ENCODE measurements at regions not wholly inside any gene's neighbourhood (a gene's known extent, or its start where the extent isn't known, plus 50 kb on each side); places are given as distances from the start of the nearest gene placed in this dataset.

- TF ChIP-seq POLR2AphosphoS5 (IDR thresholded peaks at IDR 0.05; ENCODE audit: low read depth, low read length): no peak
- no peak for TF ChIP-seq EZH2 (IDR thresholded peaks at IDR 0.05)
- TF ChIP-seq ATF3 (IDR thresholded peaks at IDR 0.05): no peak
- no peak for TF ChIP-seq CTCF (IDR thresholded peaks at IDR 0.05 in 2 of 3, conservative IDR thresholded peaks at IDR 0.05 in 1 of 3; ENCODE audit: borderline replicate concordance in 1 of 3, insufficient read depth in 1 of 3, low read depth in 2 of 3, low read length in 2 of 3)
- no peak for TF ChIP-seq POLR2A (IDR thresholded peaks at IDR 0.05; ENCODE audit: borderline replicate concordance, extremely low read depth, insufficient read depth, insufficient read length)
- TF ChIP-seq, protein P1, sequence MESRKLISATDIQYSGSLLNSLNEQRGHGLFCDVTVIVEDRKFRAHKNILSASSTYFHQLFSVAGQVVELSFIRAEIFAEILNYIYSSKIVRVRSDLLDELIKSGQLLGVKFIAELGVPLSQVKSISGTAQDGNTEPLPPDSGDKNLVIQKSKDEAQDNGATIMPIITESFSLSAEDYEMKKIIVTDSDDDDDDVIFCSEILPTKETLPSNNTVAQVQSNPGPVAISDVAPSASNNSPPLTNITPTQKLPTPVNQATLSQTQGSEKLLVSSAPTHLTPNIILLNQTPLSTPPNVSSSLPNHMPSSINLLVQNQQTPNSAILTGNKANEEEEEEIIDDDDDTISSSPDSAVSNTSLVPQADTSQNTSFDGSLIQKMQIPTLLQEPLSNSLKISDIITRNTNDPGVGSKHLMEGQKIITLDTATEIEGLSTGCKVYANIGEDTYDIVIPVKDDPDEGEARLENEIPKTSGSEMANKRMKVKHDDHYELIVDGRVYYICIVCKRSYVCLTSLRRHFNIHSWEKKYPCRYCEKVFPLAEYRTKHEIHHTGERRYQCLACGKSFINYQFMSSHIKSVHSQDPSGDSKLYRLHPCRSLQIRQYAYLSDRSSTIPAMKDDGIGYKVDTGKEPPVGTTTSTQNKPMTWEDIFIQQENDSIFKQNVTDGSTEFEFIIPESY (IDR thresholded peaks at IDR 0.05; ENCODE audit: extremely low read depth, insufficient replicate concordance, low read length): no peak
- TF ChIP-seq TCF7L2 (IDR thresholded peaks at IDR 0.05; ENCODE audit: borderline replicate concordance, extremely low read depth, insufficient read depth, insufficient read length): no peak
- TF ChIP-seq REST (IDR thresholded peaks at IDR 0.05; ENCODE audit: low read depth): no peak
- TF ChIP-seq RAD21 (IDR thresholded peaks at IDR 0.05; ENCODE audit: low read depth): no peak
- no peak for TF ChIP-seq YY1 (IDR thresholded peaks at IDR 0.05; ENCODE audit: extremely low read depth, insufficient replicate concordance, low read depth, low read length)
- TF ChIP-seq SIN3A (IDR thresholded peaks at IDR 0.05; ENCODE audit: low read depth): no peak
- TF ChIP-seq EZH2phosphoT487 (IDR thresholded peaks at IDR 0.05; ENCODE audit: borderline replicate concordance): no peak
- TF ChIP-seq, protein P2, sequence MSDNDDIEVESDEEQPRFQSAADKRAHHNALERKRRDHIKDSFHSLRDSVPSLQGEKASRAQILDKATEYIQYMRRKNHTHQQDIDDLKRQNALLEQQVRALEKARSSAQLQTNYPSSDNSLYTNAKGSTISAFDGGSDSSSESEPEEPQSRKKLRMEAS (IDR thresholded peaks at IDR 0.05): no peak
- TF ChIP-seq EGR1 (IDR thresholded peaks at IDR 0.05; ENCODE audit: low read depth): no peak
These were observed 293.2 kb upstream of the FIGN start for GRCh38 chr2:164028814-164029534.
